ENCODE measurements at regions not wholly inside any gene's neighbourhood (a gene's known extent, or its start where the extent isn't known, plus 50 kb on each side); places are given as distances from the start of the nearest gene placed in this dataset.

DNA sequence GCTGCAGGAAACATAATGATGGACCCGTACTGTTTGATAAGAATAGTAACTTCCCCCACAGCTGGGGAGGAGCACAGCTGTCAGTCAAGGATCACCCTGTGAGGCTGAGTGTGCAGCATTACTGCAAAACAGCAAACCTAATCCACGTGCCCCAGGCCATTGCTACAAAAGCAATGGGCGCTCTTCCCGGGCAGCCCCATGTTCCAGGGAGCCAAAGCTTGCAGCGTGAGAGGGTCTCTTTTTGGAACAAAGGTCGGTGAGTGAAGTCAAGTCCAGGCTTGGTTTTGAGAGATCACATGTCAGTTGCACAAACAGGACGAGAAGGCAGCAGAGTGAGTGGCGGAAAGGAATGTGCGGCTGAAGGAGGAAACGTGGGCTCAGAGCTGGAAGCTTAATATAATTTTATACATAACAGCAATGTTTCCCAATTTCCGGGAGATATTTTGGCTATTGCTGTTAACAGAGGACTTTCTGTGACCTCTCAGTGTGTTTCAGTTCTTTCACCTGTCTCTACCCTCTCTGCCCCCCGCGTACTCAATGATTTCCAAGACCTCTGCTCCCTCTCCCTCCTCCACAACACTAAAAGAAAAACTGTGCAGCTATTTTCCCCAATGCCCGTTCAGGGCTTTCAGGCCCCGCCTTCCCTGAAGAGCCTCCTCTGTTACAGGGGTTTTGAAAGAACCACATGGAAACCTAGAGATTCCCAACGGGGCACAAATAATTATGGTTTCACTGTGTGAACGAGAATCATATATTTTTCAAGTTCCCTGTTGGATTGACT is 128.9 kb downstream of the MTPAP start:
- H3K27ac ChIP-seq: peak overlapping the region; percentile 79
- TF ChIP-seq, protein P1, sequence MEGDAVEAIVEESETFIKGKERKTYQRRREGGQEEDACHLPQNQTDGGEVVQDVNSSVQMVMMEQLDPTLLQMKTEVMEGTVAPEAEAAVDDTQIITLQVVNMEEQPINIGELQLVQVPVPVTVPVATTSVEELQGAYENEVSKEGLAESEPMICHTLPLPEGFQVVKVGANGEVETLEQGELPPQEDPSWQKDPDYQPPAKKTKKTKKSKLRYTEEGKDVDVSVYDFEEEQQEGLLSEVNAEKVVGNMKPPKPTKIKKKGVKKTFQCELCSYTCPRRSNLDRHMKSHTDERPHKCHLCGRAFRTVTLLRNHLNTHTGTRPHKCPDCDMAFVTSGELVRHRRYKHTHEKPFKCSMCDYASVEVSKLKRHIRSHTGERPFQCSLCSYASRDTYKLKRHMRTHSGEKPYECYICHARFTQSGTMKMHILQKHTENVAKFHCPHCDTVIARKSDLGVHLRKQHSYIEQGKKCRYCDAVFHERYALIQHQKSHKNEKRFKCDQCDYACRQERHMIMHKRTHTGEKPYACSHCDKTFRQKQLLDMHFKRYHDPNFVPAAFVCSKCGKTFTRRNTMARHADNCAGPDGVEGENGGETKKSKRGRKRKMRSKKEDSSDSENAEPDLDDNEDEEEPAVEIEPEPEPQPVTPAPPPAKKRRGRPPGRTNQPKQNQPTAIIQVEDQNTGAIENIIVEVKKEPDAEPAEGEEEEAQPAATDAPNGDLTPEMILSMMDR (conservative IDR thresholded peaks at IDR 0.05; ENCODE audit: low read depth): no peak
- POLR2A ChIA-PET (ENCODE audit: low non-redundant PET): no interaction called here
- DNase-seq (ENCODE audit: low spot score): peak; percentile 57
- CTCF ChIA-PET: interaction anchor here (0.5 to 0.6 kb wide), 2 partner anchors 162 to 834 kb away, joined by 3 read pairs; no protein-coding TSS in a partner anchor

DNA sequence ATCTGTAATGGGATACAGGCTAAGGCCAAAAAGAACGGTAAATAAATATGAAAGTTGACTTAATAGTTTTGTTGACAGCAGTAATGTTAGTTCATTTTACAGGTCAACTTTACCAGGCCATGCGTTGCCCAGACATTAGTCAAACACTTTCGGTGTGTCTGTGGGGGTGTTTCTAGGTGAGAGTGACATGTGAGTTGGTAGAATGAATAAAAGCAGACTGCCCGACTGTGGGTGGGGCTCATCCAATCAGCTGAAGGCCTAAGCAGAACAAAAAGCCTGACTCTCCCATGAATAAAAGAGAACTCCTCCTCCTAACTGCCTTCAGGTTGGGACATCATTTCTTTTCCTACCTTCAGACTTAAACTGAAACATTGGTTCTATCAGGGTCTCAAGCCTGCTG is 132.3 kb downstream of the MTPAP start:
- DNase-seq (ENCODE audit: low spot score): no peak
- POLR2A ChIA-PET (ENCODE audit: low non-redundant PET): no interaction called here
- CTCF ChIA-PET: no interaction called here
- TF ChIP-seq, protein P1 (conservative IDR thresholded peaks at IDR 0.05; ENCODE audit: low read depth): no peak
- no peak overlapping the region for H3K27ac ChIP-seq

- CTCF ChIA-PET: no interaction called here
- TF ChIP-seq, protein P1 (conservative IDR thresholded peaks at IDR 0.05; ENCODE audit: low read depth): no peak
- DNase-seq (ENCODE audit: low spot score): no peak
- POLR2A ChIA-PET (ENCODE audit: low non-redundant PET): no interaction called here
- H3K27ac ChIP-seq: no peak overlapping the region
These were observed 133.5 kb downstream of the MTPAP start for GRCh38 chr10:30215623-30216022.

DNA sequence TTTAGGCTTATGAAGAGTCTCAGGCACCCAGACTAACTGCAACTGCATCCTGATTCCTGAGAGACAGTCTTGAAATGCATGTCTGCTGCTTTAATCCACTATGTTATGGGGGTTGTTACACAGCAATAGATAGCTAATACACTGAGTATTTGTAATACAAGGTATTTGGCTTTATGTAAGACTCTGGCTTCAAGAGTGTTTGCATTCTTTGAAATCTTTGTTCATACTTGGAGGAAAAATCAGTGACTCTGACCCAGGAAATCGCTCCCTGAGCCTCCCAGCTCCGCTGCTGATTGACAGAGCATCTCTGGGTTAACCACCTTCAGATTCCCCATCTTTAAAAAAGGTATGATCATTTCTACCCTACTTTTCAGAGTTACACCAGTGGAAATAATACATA is 133.9 kb downstream of the MTPAP start:
- ChIA-PET CTCF (no interaction called here), POLR2A (ENCODE audit: low non-redundant PET) (no interaction called here)
- TF ChIP-seq, protein P1 (conservative IDR thresholded peaks at IDR 0.05; ENCODE audit: low read depth): no peak
- no peak overlapping the region for H3K27ac ChIP-seq
- DNase-seq (ENCODE audit: low spot score): no peak

DNA sequence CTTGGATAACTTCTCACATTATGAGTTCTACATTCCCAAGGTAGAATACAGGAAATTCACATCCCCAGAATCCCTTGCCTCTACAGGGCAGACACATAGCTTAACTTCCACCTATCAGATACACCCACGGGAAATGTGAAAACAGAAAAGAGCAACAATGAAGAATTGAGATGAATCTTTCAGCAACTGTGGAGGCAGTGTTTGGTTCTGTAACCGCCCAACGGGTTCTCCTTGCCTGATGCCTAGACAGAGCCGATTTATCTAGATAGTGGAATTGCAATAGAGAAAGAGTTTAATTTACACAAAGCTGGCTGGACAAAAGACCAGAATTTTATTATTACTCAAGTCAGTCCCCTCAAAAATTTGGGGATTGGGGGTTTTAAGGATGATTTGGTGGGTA is 138.8 kb downstream of the MTPAP start:
- DNase-seq (ENCODE audit: low spot score): no peak
- TF ChIP-seq, protein P1 (conservative IDR thresholded peaks at IDR 0.05; ENCODE audit: low read depth): no peak
- POLR2A ChIA-PET (ENCODE audit: low non-redundant PET): no interaction called here
- CTCF ChIA-PET: no interaction called here
- H3K27ac ChIP-seq: no peak overlapping the region

GRCh38 chr10:30208330-30208729 is 140.7 kb downstream of the MTPAP start:
- DNase-seq (ENCODE audit: low spot score): no peak
- POLR2A ChIA-PET (ENCODE audit: low non-redundant PET): no interaction called here
- TF ChIP-seq, protein P1 (conservative IDR thresholded peaks at IDR 0.05; ENCODE audit: low read depth): no peak
- CTCF ChIA-PET: no interaction called here
- no peak overlapping the region for H3K27ac ChIP-seq

All from RWPE1 (cell line).